ENCODE measurements at regions not wholly inside any gene's neighbourhood (a gene's known extent, or its start where the extent isn't known, plus 50 kb on each side); places are given as distances from the start of the nearest gene placed in this dataset.

- no peaks in the 10 kb centered on the region for H3K27me3 ChIP-seq (replicated peaks in 1 of 4; ENCODE audit: control extremely low read depth in 1 of 4, control insufficient read depth in 3 of 4, insufficient read depth in 4 of 4, low read length in 3 of 4)
- Mint-ChIP-seq H3K27me3 (no peaks in the 10 kb centered on the region), H3K4me1 (no peaks in the 10 kb centered on the region), H3K27ac (no peak overlapping the region), H3K4me3 (no peak overlapping the region), H3K9me3 (ENCODE audit: insufficient read depth) (no peaks in the 10 kb centered on the region)
- no peaks in the 10 kb centered on the region for H3K79me2 ChIP-seq (ENCODE audit: control insufficient read depth, insufficient read depth, low read length)
- H3K4me1 ChIP-seq (ENCODE audit: control insufficient read depth in 2 of 2, insufficient read depth in 2 of 2, low read length in 2 of 2): no peaks in the 10 kb centered on the region
- no peak overlapping the region for H3K27ac ChIP-seq (ENCODE audit: low read length in 2 of 2)
- no peak overlapping the region for H3K9ac ChIP-seq (ENCODE audit: low read length)
- no peaks in the 10 kb centered on the region for H3K36me3 ChIP-seq (replicated peaks in 1 of 2; ENCODE audit: control extremely low read depth in 1 of 2, control insufficient read depth in 1 of 2, extremely low read depth in 1 of 2, insufficient read depth in 2 of 2, low read length in 1 of 2)
- POLR2A ChIA-PET: no interaction called here
- CTCF ChIA-PET: no interaction called here
- intact Hi-C loops (cut with micrococcal nuclease): no loop called here
- H3K4me2 ChIP-seq (replicated peaks; ENCODE audit: low read depth, low read length, poor library complexity, severe bottlenecking): no peak overlapping the region
- H4K20me1 ChIP-seq (ENCODE audit: control insufficient read depth, insufficient read depth, low read length, poor library complexity, severe bottlenecking): no peaks in the 10 kb centered on the region
- H2AFZ ChIP-seq (ENCODE audit: insufficient read depth, low read depth, low read length, poor library complexity, severe bottlenecking): no peak overlapping the region
- H3K9me3 ChIP-seq (ENCODE audit: control extremely low read depth in 1 of 3, control insufficient read depth in 2 of 3, insufficient read depth in 1 of 3, low read length in 2 of 3): no peaks in the 10 kb centered on the region
- no peak for DNase-seq
- no peak overlapping the region for H3K4me3 ChIP-seq (ENCODE audit: control extremely low read depth in 1 of 5, extremely low read depth in 1 of 5, insufficient read depth in 1 of 5, low read depth in 2 of 5, low read length in 4 of 5)
- TF ChIP-seq EZH2 (IDR thresholded peaks at IDR 0.05; ENCODE audit: borderline replicate concordance, insufficient read depth, low read depth, low read length, poor library complexity, severe bottlenecking): no peak
- no peak for TF ChIP-seq CTCF (IDR thresholded peaks at IDR 0.05)
- WGBS (ENCODE audit: insufficient coverage): no CpG with 5 or more reads among the region's 2 CpGs
- no peak for ATAC-seq (ENCODE audit: low read depth)
These were observed 127.0 kb upstream of the COL5A2 start for GRCh38 chr2:189306525-189306924.

GRCh38 chr2:189308056-189308790 lies 128.7 kb upstream of the COL5A2 start:
- no peak overlapping the region for H3K4me2 ChIP-seq (replicated peaks; ENCODE audit: low read depth, low read length, poor library complexity, severe bottlenecking)
- Mint-ChIP-seq H3K9me3 (ENCODE audit: insufficient read depth) (no peaks in the 10 kb centered on the region), H3K27ac (no peak overlapping the region), H3K27me3 (no peaks in the 10 kb centered on the region), H3K4me1 (no peaks in the 10 kb centered on the region), H3K4me3 (no peak overlapping the region)
- no peaks in the 10 kb centered on the region for H3K4me1 ChIP-seq (ENCODE audit: control insufficient read depth in 2 of 2, insufficient read depth in 2 of 2, low read length in 2 of 2)
- H3K9me3 ChIP-seq (ENCODE audit: control extremely low read depth in 1 of 3, control insufficient read depth in 2 of 3, insufficient read depth in 1 of 3, low read length in 2 of 3): peaks cover 0 to 3% (median 0%) of the 10 kb centered on the region in 3 donors
- no peaks in the 10 kb centered on the region for H3K79me2 ChIP-seq (ENCODE audit: control insufficient read depth, insufficient read depth, low read length)
- intact Hi-C loops (cut with micrococcal nuclease): no loop called here
- TF ChIP-seq CTCF (IDR thresholded peaks at IDR 0.05) (no peak), EZH2 (IDR thresholded peaks at IDR 0.05; ENCODE audit: borderline replicate concordance, insufficient read depth, low read depth, low read length, poor library complexity, severe bottlenecking) (no peak)
- no peak overlapping the region for H3K9ac ChIP-seq (ENCODE audit: low read length)
- H3K36me3 ChIP-seq (replicated peaks in 1 of 2; ENCODE audit: control extremely low read depth in 1 of 2, control insufficient read depth in 1 of 2, extremely low read depth in 1 of 2, insufficient read depth in 2 of 2, low read length in 1 of 2): no peaks in the 10 kb centered on the region
- no peaks in the 10 kb centered on the region for H3K27me3 ChIP-seq (replicated peaks in 1 of 4; ENCODE audit: control extremely low read depth in 1 of 4, control insufficient read depth in 3 of 4, insufficient read depth in 4 of 4, low read length in 3 of 4)
- ATAC-seq (ENCODE audit: low read depth) (no peak), DNase-seq (no peak)
- H3K4me3 ChIP-seq (ENCODE audit: control extremely low read depth in 1 of 5, extremely low read depth in 1 of 5, insufficient read depth in 1 of 5, low read depth in 2 of 5, low read length in 4 of 5): no peak overlapping the region
- no peaks in the 10 kb centered on the region for H4K20me1 ChIP-seq (ENCODE audit: control insufficient read depth, insufficient read depth, low read length, poor library complexity, severe bottlenecking)
- no peak overlapping the region for H3K27ac ChIP-seq (ENCODE audit: low read length in 2 of 2)
- H2AFZ ChIP-seq (ENCODE audit: insufficient read depth, low read depth, low read length, poor library complexity, severe bottlenecking): no peak overlapping the region
- POLR2A ChIA-PET: no interaction called here
- CTCF ChIA-PET: no interaction called here
- no CpG with 5 or more reads among the region's 3 CpGs for WGBS (ENCODE audit: insufficient coverage)
